Vagina (tissue), 2 donors: ENCODE measurements at regions not wholly inside any gene's neighbourhood (a gene's known extent, or its start where the extent isn't known, plus 50 kb on each side); places are given as distances from the start of the nearest gene placed in this dataset.

Experiments used
- CTCF ChIP-seq, 3 experiments: fragments of 450-650 bp in 2 of 3; fragments of 200-600 bp in 1 of 3; sonication (generic) in 1 of 3; IDR thresholded peaks; one replicate each; pipeline ENCODE4 v1.5.1; 2017 to 2019; ENCODE audit warnings: antibody characterized with exemption in 3 of 3, mild to moderate bottlenecking in 2 of 3, moderate library complexity in 2 of 3
- POLR2A ChIP-seq, 2 donors: fragments of 450-650 bp; IDR thresholded peaks; one replicate each; pipeline ENCODE4 v1.6.1; 2017; ENCODE audit warnings: antibody characterized with exemption in 2 of 2, mild to moderate bottlenecking in 2 of 2, moderate library complexity in 2 of 2
- POLR2AphosphoS5 ChIP-seq, 2 donors: sonication (generic); formaldehyde crosslinking; IDR thresholded peaks; one replicate each; pipeline ENCODE4 v1.9.0; 2017; ENCODE audit warnings: antibody characterized with exemption in 2 of 2, mild to moderate bottlenecking in 2 of 2, low read depth in 1 of 2; ENCODE audit not compliant: insufficient read depth in 1 of 2

- TF ChIP-seq POLR2AphosphoS5 (IDR thresholded peaks at IDR 0.05; ENCODE audit: insufficient read depth in 1 of 2, low read depth in 1 of 2) = no peak
- no peak for TF ChIP-seq CTCF (IDR thresholded peaks at IDR 0.05)
- TF ChIP-seq POLR2A (IDR thresholded peaks at IDR 0.05) = no peak
Observed at GRCh38 chr13:40182591-40182990, 483.9 kb downstream of the FOXO1 start.
